ENCODE measurements at regions not wholly inside any gene's neighbourhood (a gene's known extent, or its start where the extent isn't known, plus 50 kb on each side); places are given as distances from the start of the nearest gene placed in this dataset.

DNA sequence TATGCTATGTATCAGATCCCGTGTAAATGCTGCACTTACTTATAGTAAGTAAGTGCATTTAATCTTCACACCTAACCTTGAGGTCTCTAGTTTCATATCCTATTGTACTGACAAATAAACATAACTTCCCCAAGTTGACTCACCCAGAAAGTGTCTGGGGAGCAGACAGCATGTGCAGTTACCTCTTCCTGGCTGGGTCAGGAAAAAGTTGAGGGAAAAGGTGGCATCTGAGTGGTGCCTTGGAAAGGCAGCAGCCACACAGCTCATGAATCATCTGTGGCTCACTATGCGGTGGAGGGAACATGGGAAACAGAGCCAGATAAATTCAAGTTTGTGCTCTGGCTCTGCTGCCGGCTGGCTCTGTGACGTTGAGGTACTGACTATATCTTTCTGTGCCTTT, 382.0 kb upstream of the DYNLRB2 start:
- TF ChIP-seq, protein P1, sequence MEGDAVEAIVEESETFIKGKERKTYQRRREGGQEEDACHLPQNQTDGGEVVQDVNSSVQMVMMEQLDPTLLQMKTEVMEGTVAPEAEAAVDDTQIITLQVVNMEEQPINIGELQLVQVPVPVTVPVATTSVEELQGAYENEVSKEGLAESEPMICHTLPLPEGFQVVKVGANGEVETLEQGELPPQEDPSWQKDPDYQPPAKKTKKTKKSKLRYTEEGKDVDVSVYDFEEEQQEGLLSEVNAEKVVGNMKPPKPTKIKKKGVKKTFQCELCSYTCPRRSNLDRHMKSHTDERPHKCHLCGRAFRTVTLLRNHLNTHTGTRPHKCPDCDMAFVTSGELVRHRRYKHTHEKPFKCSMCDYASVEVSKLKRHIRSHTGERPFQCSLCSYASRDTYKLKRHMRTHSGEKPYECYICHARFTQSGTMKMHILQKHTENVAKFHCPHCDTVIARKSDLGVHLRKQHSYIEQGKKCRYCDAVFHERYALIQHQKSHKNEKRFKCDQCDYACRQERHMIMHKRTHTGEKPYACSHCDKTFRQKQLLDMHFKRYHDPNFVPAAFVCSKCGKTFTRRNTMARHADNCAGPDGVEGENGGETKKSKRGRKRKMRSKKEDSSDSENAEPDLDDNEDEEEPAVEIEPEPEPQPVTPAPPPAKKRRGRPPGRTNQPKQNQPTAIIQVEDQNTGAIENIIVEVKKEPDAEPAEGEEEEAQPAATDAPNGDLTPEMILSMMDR (IDR thresholded peaks at IDR 0.05) = no peak
- TF ChIP-seq POLR2A (IDR thresholded peaks at IDR 0.05) = no peak

Data from Peyer's patch (tissue), 4 donors.